Endothelial cell of hepatic sinusoid (primary cell): ENCODE measurements at regions not wholly inside any gene's neighbourhood (a gene's known extent, or its start where the extent isn't known, plus 50 kb on each side); places are given as distances from the start of the nearest gene placed in this dataset.
"Not testable (repeated sequence)": the region's sequence is repeated elsewhere in the genome, so short reads cannot be mapped to it uniquely, and the experiment has no call there.

Source experiments
- in situ Hi-C: cut with HindIII; loops from 2 replicates; pipeline ENCODE4 v1.10.0; 2017; ENCODE audit warnings: low sequenced_read_pairs

DNA sequence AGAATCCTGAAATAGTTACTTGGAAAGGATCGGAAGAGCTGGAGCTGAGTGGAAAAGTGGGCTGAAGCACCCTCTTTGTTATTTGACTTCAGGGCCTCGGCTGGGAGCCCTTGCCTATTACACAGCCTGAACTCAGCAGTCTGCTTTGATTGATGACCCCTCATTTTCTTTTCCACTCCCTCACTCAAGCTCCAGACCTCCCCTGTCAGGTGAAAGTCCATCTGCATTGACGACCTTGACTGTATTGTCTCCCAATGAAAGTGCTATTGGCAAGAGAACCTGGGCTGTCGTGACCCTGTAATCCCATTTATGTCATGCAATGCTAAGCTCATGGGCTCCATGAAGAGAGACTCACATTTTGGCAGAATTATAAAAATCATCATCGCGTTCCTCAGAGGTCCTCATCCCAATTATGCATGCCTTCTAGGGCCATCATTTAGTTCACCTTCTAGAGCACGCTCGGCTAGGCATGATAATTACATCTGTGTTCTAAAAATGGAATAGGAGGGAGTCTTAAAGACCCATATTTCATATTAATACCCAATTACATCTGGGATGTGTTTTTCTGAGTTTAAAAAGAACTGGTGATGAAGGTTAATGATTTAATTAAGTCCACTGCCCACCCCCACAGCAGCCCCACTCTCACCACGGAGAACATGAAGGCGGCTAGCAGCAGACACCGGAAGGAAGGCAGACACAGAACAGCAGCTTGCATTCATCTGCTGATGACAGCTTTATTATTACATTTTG lies 472.5 kb downstream of the PID1 start:
- in situ Hi-C loops = no loop called here

DNA sequence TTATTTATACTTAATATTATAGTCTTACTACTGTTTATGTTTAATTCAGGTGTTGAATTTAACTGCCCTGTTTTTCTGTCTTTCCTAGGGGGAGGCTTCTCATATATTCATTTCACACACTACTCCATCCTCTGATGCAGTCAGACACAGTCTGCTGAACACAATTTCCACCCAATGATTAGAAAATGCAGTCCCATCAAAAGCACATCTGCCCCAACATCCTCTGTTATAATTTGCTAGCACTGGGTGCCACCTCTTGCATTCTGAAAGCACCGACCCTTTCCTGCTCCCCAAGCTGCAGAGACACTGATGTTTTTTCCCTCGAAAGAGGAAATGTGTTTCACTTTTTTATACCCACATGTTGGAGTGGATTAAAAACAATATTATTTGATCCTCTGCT lies 474.7 kb downstream of the PID1 start:
- in situ Hi-C loops = no loop called here

DNA sequence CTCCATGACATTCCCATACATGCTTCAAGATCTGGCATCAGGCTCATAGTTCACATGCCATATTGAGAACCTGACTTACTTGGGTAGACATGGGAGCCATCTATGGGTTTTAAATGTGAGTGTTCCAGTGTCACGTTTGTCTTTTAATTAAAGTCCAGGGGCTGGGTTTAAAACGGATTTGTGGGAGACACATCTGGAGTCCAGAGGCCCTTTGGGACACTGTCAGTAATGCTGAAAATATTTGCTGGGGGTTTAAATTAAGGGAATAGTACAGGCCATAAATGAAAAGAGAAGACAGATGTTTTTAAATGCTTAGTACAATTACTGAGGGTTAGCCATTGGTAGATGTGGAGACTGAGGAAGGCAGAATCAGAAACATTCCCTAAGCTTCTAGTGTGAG lies 478.0 kb downstream of the PID1 start:
- in situ Hi-C loops = no loop called here

DNA sequence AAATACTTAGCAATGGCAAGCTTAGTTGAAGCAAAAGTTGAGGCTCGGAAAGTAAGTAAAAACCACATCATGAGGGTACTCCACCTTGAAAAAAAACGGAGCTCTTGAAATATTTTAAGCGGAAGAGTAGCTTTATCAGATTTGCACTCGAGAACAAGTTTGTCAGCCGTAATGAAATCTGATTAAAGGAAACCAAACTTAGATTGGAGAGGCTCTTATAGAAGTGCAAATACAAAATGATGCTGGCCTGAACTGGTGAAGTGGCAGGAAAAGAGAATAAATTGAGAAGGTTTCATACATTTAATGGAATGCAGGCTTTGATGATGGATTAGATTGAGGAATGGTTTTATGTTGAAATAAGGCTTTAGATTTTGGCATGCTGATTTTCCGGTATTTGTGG lies 484.2 kb downstream of the PID1 start:
- in situ Hi-C loops = no loop called here

DNA sequence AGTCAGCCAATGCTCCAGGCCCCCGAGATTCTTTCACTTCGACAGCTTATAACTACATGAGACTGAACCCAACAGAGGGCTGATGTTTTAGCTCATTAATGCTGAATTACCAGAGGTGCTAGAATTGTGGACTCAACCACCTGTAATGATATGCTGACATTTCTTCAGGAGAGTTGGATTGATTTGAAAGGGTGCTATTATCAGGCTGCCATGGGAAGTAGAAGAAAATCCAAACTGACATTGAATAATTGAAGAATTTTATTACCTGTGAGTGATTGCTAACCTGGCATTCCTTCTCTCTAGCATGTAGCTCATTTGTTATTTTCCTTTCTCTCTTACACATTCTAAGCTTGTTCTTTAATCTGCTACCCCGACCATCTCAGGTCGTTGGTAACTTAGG lies 488.8 kb downstream of the PID1 start:
- in situ Hi-C loops = no loop called here

DNA sequence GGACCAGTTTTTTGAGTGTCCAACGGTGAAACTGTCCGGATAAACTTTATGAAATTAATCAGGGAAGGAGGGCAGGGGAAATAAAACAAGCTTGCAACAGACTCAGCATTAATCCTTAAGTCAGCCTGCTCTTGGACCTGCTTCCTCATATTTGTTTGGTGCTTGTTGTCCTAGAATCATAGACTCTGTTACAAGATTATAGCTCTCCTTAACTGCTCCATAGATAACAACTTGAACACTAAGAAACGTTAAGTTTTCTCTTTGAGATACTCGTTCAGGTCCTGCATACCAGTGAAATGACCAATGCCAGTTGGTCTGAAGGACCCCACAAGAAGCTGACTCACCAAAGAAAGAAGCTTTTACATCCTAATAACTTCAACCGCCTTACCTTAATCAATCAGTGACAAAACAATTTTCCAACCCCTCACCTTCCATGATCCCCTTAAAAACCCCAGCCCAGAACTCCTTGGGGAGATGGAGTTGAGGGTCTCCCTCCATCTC lies 493.2 kb downstream of the PID1 start:
- in situ Hi-C loops = no loop called here

DNA sequence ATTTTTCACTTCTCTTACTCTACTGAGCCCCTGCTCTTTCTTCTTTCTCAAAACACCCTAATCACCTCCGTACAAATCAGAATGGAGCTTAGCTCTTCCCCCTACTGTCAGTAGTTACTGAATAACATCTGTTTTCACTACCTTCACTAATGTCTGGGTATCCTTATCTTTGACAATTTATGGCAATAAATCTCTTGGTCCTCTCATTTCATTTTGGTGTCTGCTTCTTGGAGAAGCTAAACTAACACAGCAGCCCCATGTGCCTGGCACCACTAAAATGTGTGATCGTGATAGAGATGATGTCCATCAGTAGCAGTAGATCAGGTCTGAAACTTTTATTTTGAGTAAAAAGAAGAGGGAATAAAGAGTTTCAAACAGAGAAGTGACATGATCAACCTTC lies 496.5 kb downstream of the PID1 start:
- in situ Hi-C loops = no loop called here

DNA sequence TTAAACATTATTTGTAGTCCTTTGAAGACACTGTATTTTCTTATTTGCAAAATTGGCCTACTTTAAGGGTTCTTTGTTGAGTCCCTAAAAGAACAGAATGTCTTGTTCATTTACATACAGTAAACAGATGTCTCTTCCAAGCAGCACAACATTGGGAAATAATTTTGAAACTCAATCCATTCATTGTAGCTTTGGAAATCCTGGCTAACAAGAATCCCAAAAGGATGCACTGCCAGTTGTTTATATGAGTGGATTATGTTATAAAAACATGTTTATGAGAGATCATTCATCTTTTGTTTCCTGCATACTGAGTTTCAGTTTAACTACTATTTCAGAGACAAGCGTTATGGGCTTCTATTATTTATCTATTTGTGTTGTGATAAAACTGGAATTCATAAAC lies 499.3 kb downstream of the PID1 start:
- in situ Hi-C loops = no loop called here

DNA sequence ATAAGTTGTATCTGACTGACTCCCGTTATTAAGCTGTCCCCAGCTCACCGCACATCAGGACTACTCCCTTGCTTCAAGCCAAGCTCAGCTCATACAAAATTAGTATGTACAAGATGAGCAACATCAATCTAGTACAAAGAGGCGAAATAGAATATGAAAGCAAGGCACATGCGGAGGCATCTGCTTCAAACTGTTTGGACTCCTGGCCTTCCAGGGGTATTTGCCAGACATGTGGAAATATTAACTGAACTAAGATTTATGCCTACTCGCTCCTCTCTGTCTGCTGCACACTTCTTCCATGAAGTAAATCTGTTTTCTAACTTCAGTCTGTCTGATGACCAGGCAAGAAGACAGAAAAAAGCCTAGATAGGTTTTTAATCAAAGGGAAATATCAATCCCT lies 499.8 kb downstream of the PID1 start:
- in situ Hi-C loops = no loop called here

DNA sequence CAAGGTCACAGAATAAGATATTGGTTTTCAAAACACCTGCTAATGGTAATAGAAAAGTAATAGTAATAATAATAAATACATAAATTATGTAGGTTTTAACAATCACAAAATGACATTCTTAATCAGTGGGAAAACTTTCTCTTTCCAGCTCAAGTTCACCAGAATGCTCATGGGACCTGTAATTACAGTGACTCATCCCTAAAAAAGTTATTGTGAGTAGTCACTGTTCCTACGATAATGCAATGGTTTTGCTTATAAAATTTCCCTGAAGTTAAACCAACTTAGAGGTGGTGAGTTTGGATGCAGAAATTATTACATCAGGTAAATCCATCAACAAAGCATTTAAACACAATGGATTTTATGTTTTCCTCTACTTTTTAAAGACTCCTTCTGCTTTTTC lies 502.3 kb downstream of the PID1 start:
- in situ Hi-C loops = no loop called here

DNA sequence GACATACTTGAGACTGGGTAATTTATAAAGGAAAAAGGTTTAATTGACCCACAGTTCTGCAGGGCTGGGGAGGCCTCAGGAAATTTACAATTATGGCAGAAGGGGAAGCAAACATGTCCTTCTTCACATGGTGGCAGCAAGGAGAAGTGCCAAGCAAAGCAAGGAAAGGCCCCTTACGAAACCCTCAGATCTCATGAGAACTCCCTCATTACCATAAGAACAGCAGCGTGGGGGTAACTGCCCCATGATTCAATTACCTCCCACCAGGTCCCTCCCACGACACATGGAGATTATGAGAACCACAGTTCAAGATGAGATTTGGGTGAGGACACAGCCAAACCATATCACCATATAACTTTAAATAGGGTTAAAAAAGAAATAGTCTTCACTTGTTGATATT lies 502.9 kb downstream of the PID1 start:
- in situ Hi-C loops = not testable (repeated sequence)

DNA sequence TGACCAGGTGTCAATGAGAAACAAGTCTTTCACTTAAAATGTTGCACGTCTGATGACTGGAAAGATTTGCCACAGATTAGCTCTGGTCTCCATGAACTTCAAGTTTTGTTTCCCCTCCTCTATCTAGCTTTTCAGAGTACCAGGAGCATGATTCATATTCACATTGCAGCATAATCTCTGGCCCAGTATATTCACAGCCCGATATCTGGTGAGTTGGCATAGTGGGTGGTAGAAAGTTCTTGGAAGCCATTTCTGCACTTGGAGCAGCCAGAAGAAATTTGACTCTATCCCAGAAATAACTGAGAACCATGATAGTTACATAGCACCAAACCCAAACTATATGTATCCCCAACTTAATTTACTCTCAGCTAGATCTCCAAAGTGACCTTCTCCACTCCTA lies 503.9 kb downstream of the PID1 start:
- in situ Hi-C loops = no loop called here

DNA sequence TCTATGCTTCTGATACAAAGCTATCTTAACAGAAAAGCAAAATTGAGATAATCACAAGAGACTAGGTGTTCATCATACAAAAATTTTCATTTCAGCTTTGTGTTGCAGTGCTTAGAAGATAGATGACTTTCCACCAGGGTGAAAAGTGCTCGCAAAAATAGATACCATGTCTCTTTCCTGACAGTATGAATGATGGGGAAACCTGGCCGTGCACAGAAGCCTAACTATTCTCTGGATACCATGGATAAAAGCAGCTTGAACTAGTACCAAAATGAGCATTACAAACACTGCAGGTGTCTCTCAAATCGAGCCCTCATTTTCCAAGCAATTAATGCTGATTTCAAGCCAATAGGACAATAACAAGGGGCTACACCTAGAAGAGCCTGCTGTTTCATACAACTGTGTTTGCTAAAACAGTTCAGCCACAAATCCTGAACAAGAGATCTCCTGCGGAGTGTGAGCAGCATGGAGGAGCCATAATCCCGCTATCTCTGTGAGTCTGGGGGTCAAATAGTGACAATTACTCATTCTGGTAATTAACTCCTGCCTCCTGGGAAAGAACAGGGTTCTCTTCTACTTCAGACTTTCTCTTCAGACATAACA lies 507.6 kb downstream of the PID1 start:
- in situ Hi-C loops = no loop called here

DNA sequence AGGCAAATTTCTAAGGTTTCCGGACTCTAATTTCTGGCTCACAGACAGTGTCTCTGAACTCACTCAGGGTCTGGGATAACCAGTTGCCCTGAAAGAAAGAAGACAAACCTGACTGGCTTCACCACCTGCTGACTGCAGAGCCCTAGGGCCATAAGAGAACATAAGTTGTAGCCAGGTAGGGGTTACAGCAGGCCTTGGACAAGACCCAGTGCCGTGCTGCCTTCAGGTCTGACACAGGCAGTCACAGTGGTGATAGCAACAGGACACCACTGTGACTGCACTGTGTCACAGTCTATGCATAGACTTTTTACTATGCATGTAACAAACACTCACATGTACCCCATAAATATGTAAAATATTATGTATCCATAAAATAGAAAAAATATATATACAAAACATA lies 508.5 kb downstream of the PID1 start:
- in situ Hi-C loops = no loop called here

DNA sequence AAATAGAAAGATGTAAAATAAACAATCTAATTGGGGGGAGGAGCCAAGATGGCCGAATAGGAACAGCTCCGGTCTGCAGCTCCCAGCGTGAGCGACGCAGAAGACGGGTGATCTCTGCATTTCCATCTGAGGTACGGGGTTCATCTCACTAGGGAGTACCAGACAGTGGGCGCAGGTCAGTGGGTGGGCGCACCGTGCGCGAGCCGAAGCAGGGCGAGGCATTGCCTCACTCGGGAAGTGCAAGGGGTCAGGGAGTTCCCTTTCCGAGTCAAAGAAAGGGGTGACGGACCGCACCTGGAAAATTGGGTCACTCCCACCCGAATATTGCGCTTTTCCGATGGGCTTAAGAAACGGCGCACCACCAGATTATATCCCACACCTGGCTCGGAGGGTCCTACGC lies 515.4 kb downstream of the PID1 start:
- in situ Hi-C loops = not testable (repeated sequence)

DNA sequence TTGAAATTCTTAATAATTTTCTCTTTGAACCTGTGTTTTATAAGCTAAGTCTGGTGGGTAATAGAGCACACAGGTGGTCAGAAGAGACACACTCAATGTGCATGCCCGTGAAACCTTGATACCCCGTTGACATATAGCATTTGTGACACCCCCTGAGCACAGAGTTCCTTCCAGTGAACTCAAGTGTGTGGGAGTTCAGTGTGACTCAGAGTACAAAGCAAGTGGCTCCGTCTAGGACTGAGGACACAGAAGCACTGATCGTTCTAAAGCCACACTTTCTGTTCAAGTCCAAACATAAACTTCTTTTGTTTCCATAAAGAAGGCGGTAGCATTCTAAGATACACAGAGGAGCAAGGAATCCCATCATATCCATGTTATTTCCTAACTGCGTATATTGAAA lies 523.6 kb downstream of the PID1 start:
- in situ Hi-C loops = no loop called here

DNA sequence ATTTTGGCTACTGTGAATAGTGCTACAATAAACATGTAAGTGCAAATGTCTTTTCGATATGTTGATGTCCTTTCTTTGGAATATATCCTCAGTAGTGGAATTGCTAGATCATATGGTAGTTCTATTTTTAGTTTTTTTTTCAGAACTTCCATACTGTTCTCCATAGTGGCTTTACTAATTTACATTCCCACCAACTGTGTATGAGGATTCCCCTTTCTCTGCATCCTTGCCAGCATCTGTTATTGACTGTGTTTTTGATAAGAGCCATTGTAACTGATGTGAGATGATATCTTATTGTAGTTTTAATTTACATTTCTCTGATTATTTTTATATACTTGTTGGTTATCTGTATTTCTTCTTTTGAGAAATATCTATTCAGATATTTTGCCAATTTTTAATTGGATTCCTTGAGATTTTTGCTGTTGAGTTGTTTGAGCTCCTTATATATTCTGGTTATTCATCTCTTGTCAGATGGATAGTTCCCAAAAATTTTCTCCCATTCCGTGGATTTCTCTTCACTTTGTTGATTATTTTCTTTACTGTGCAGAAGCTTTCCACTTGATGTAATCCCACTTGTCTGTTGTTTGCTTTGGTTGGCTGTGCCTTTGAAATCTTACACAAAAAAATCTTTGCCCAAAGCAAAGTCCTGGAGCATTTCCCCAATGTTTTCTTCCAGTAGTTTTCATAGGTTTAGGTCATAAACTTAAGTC lies 532.3 kb downstream of the PID1 start:
- in situ Hi-C loops = no loop called here

DNA sequence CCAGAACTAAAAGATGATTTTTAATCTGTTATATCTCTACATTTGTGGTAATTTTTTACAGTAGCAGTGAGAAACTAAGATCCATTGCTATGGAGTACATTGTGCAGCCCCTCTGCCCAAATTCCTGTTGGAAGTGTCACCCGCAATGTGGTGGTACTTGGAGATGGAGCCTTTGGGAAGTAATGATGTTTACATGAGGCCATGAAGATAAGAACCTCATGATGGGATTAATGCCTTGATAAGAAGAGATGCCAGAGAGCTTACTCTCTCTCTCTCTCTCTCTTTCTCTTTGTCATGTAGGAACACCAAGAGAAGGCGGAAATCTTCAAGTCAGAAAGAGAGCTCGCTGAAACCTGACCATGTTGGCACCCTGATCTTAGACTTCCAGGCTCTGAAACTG lies 535.4 kb downstream of the PID1 start:
- in situ Hi-C loops = no loop called here

DNA sequence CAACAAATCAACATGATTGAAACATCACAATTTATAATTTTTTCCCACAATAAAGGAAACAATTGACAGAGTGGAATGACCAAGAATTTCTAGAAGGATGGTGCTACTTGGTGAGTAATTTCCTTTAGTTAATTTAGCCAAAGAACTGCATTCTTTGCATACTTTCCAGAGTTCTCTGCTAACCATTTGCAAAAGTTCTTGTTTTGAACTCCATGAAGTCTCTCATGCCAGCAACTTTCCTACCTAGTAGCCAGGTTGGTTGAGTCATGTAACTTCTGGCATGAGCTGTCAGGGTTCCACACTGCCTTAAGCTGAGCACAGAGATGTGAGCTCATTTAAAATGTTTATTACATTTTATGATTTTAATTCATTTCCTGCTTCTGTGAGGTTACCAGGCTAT lies 539.6 kb downstream of the PID1 start:
- in situ Hi-C loops = no loop called here

DNA sequence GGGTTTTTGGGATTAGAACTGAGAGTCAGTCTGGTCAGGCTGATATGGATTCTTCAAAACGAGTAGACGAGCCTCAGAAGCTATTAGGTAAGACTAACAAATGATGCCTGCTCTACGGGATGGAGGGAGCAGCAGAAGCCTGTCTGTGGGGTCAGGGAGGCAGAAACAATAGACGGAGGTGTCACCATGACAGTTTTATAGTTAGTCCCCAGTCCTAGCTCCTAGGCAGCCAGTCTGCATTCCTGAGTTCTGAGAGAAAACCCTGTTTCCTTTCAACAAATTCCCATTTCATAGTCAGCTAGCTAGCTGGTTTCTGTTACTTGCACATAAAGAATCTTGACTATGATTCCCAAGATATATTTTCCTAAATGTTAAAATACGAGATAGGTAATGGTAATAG lies 542.1 kb downstream of the PID1 start:
- in situ Hi-C loops = no loop called here

DNA sequence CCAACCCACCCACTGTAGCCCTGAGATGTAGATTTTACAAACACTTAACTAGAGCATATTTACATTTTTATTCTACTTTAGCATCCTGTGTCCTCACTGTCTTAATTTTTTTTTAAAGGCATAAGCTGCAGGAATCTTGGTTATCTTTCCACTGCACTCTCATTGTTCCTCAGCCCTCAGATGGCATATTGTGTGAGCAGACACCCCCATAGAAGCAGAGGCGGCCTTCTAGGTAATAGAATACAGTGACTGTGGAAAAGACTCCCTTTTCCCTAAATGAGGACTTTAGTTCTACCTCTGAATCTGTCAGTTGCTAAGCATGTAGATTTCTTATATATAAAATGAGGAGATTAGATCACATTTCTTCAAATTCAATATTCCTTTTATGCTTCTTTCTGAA lies 543.5 kb upstream of the SPHKAP start:
- in situ Hi-C loops = no loop called here

DNA sequence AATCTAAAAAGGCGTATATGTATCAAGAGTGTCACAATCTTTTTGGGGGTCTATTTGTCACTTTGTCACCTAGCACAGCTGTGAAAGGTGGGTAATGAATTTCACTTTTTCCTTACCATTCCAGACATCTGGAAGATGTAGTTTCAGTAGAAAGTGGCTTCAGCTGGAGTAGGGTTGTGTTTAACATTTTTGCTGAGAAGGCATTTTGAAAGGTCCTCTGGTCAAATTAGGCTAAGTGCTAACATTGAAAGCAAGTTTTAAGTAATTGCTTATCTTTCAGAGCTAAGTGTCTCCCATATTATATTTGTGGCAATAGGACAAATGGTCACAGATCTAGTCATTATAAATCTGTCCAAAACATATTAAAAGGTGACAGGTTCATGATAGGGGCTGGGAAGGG lies 542.1 kb upstream of the SPHKAP start:
- in situ Hi-C loops = no loop called here
